ENCODE measurements at regions not wholly inside any gene's neighbourhood (a gene's known extent, or its start where the extent isn't known, plus 50 kb on each side); places are given as distances from the start of the nearest gene placed in this dataset.

- DNase-seq: no peak
- peaks cover 0 to 22% of the 10 kb centered on the region in 2 donors for H3K27me3 ChIP-seq
- no peaks in the 10 kb centered on the region for H3K4me1 ChIP-seq
- H3K4me3 ChIP-seq: no peak overlapping the region
- no peaks in the 10 kb centered on the region for H3K9me3 ChIP-seq
- intact Hi-C loops (cut with DNase I; ENCODE audit: low total_unique reads): no loop called here
- no peak overlapping the region for H3K27ac ChIP-seq
- TF ChIP-seq, protein P1, sequence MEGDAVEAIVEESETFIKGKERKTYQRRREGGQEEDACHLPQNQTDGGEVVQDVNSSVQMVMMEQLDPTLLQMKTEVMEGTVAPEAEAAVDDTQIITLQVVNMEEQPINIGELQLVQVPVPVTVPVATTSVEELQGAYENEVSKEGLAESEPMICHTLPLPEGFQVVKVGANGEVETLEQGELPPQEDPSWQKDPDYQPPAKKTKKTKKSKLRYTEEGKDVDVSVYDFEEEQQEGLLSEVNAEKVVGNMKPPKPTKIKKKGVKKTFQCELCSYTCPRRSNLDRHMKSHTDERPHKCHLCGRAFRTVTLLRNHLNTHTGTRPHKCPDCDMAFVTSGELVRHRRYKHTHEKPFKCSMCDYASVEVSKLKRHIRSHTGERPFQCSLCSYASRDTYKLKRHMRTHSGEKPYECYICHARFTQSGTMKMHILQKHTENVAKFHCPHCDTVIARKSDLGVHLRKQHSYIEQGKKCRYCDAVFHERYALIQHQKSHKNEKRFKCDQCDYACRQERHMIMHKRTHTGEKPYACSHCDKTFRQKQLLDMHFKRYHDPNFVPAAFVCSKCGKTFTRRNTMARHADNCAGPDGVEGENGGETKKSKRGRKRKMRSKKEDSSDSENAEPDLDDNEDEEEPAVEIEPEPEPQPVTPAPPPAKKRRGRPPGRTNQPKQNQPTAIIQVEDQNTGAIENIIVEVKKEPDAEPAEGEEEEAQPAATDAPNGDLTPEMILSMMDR (IDR thresholded peaks at IDR 0.05): no peak
- no peaks in the 10 kb centered on the region for H3K36me3 ChIP-seq
Observed at GRCh38 chr10:131424836-131425491, 113.4 kb upstream of the TCERG1L start.

- Histone ChIP-seq H3K4me1 (no peaks in the 10 kb centered on the region), H3K9me3 (no peaks in the 10 kb centered on the region), H3K27me3 (peaks cover 0 to 26% of the 10 kb centered on the region in 2 donors), H3K4me3 (no peak overlapping the region), H3K27ac (no peak overlapping the region), H3K36me3 (no peaks in the 10 kb centered on the region)
- DNase-seq: no peak
- intact Hi-C loops (cut with DNase I; ENCODE audit: low total_unique reads): no loop called here
- TF ChIP-seq, protein P1 (IDR thresholded peaks at IDR 0.05): no peak
Observed at GRCh38 chr10:131425752-131426533, 114.4 kb upstream of the TCERG1L start.

GRCh38 chr10:131426534-131426898 is 115.0 kb upstream of the TCERG1L start:
- Histone ChIP-seq H3K4me3 (no peak overlapping the region), H3K9me3 (no peaks in the 10 kb centered on the region), H3K36me3 (no peaks in the 10 kb centered on the region), H3K4me1 (no peaks in the 10 kb centered on the region), H3K27ac (no peak overlapping the region), H3K27me3 (peaks cover 0 to 30% of the 10 kb centered on the region in 2 donors)
- intact Hi-C loops (cut with DNase I; ENCODE audit: low total_unique reads): no loop called here
- TF ChIP-seq, protein P1 (IDR thresholded peaks at IDR 0.05): no peak
- no peak for DNase-seq

- intact Hi-C loops (cut with DNase I; ENCODE audit: low total_unique reads): no loop called here
- TF ChIP-seq, protein P1 (IDR thresholded peaks at IDR 0.05): no peak
- peaks cover 0 to 37% of the 10 kb centered on the region in 2 donors for H3K27me3 ChIP-seq
- no peaks in the 10 kb centered on the region for H3K4me1 ChIP-seq
- H3K27ac ChIP-seq: no peak overlapping the region
- no peak for DNase-seq
- H3K9me3 ChIP-seq: no peaks in the 10 kb centered on the region
- no peaks in the 10 kb centered on the region for H3K36me3 ChIP-seq
- no peak overlapping the region for H3K4me3 ChIP-seq
Observed at GRCh38 chr10:131427281-131427680, 115.8 kb upstream of the TCERG1L start.

DNA sequence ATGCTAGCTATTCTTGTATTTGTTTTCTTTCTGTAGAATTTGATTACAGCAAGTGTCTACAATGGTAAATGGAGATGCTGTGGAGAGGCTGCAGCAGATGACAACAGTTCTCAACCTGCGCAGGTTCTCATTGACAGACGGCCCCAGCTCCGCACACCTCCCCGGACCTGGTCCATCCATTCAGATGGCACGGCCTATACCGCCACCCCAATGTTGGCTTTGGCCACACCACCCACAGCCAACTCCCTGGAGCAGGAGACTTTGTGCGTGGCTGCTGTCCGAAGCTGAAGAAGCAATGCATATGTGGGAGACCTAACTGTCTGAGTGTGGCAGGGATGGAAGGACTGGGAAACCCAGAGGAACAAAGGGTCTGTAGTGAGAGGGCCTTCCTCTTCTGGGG is 116.4 kb upstream of the TCERG1L start:
- TF ChIP-seq, protein P1 (IDR thresholded peaks at IDR 0.05): no peak
- intact Hi-C loops (cut with DNase I; ENCODE audit: low total_unique reads): no loop called here
- H3K4me1 ChIP-seq: no peaks in the 10 kb centered on the region
- H3K27me3 ChIP-seq: peaks cover 0 to 41% of the 10 kb centered on the region in 2 donors
- no peak overlapping the region for H3K4me3 ChIP-seq
- no peaks in the 10 kb centered on the region for H3K9me3 ChIP-seq
- H3K27ac ChIP-seq: no peak overlapping the region
- no peaks in the 10 kb centered on the region for H3K36me3 ChIP-seq
- DNase-seq: no peak

All from tibial artery (tissue), 4 donors.